Dedifferentiated amniotic fluid mesenchymal stem cell (primary cell): ENCODE measurements at regions not wholly inside any gene's neighbourhood (a gene's known extent, or its start where the extent isn't known, plus 50 kb on each side); places are given as distances from the start of the nearest gene placed in this dataset.

ENCODE experiments used
- DNase-seq: peaks from one replicate; pipeline ENCODE4 v3.0.0-alpha.2; 2016; ENCODE audit errors: extremely low spot score

GRCh38 chrX:46301903-46302302 is 243.3 kb downstream of the ZNF674 start:
- no peak for DNase-seq

DNA sequence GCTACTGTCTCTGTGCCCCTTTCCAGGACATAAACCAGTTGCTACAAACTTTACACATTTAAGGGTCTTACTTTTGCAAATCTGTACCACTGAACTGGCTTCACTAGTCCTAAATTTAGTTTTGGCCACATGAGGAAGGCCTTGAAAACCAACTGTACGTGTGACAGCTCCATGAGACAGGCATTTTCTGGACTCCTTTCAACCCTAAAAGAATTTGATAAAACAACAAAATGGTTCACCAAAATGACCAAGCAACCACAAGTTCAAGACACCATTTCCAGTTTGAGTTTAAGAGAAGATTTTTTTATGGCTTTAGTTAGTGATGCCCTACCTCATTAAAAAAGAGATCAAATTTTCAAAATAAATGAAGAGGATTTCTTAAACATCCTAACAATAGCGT is 246.4 kb downstream of the ZNF674 start:
- DNase-seq, result peak; percentile 30

DNA sequence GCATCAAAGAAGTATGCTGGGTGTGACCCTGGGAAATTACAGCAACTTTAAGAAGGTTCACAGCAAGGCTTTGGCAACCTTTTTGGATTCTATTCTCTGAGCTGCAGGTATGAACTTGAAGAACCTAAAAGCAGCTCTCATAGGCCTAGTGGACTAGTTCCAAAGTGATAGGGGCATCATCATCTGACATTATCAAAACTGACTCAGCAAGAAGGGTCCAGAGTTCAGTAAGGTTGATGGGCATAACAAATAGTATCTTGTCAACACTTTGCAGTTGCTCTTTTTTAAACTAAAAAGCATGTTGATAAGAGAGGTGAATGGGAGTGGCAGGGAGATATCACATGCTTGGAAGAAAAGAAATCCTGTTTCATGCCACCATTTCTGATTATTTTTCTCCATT is 249.3 kb downstream of the ZNF674 start:
- DNase-seq, result no peak

DNA sequence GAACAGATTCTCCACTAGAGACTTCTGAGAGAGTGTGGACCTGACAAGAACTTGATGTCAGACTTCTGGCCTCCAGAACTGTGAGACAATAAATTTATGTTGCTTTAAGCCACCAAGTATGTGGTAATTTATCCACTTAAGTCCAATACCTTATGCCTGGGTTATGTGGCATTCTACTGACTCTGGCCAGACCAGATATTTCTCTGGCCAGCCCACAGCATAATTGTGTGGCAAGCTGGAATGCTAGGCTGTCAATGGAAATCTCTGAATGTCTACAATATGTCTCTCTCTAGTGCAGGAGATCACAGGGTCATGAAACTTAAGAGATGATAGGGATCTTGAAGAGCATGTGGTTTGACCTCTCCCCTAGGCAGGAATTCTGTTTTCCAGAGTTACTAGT is 251.0 kb downstream of the ZNF674 start:
- no peak for DNase-seq

DNA sequence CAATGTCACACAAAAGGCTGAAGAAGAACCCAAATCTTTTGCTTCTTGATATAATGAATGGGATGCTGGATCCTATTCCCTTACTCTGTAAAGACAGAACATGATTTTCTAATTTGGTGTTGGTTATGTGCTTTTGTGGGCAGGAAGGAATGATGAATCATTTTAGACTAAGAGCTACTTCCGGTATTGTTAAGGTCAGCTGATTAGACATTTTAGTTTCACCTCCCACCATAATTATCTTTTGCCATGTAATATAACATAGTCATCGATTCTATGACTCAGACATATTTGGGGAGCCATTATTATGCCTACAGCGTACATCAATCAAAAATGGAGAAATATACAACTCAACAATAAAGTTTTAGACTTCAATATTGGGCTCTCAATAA is 265.3 kb downstream of the ZNF674 start:
- DNase-seq, result no peak

GRCh38 chrX:46279214-46279924 is 265.9 kb downstream of the ZNF674 start:
- no peak for DNase-seq

DNA sequence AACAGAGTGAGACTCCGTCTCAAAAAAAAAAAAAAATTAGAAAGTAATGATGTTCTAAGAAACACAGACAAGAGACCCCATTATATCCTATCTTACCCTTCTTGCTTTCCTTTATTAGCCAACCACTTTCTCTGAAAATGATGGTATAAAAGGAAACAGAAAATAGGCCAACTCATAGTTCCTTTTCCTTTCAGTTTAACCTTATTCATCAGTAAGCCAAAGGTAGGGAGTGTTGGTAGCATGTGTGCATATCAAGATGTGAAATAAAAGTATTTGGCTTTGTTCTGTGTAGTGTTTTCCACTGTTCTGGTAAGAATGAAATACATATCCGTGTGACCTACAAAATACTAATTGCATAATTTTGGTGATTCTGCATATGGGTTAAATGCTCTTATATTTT is 266.6 kb downstream of the ZNF674 start:
- no peak for DNase-seq

DNA sequence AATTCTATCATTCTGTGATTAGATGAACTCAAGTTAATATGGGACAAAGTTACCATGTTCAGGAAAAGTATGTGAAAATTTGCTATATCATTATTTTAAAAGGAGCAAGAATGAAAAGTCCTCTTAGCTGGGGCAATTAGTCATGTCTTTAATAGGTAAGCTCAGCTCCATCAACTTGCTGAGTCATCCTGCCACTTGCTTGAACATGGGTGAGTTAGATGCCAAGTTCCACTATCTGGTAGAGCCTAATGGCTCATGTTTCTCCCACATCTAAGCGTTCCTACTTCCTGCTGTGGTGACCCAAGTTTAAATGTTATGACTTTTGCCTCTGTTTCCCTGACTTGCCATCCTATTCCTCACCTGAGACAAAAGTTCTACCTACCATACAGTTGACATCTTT is 276.8 kb downstream of the ZNF674 start:
- DNase-seq, result no peak

DNA sequence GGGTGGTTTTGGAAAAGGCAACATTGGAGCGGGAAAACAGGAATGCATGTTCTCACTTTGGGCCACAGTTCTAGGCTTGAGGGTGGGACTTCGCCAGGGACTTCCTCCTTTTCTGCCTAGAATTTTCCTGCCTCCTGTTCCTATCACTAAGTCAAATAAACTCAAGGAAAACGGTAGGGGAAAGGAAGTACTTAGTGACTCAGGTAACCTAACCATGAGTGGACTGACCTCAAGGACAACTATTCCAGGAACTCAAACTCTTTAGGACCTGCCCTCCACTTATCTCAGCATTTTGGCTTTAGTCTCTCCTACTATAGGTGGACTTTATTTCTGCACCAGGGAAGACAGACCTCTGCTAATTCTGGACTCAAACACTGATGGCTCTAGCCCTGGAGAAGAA is 281.7 kb downstream of the ZNF674 start:
- DNase-seq, result no peak

GRCh38 chrX:46262304-46262703 is 282.9 kb downstream of the ZNF674 start:
- no peak for DNase-seq

DNA sequence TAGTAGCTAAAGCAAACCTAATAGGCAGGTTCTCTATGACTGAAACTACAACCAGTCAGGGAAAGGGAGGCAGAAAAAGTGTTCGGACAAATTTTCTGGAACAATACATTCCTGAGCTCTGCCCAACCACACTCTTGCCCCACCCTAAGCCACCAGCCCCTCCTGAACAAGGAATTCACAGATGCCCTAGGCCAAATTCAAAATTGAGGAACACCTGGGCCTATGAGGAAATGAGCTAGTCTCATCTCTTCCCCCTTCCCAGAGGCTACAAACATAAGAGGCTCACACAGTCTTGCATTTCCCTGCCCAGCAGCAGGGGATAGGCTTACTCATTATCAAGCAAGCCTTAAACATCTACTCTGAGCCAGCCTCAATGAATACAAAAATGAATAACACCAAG is 284.7 kb downstream of the ZNF674 start:
- DNase-seq, result no peak

- no peak for DNase-seq
Measured at GRCh38 chrX:46258356-46258755, 286.9 kb downstream of the ZNF674 start.

- DNase-seq, result no peak
Measured at GRCh38 chrX:46257451-46257879, 287.8 kb downstream of the ZNF674 start.

DNA sequence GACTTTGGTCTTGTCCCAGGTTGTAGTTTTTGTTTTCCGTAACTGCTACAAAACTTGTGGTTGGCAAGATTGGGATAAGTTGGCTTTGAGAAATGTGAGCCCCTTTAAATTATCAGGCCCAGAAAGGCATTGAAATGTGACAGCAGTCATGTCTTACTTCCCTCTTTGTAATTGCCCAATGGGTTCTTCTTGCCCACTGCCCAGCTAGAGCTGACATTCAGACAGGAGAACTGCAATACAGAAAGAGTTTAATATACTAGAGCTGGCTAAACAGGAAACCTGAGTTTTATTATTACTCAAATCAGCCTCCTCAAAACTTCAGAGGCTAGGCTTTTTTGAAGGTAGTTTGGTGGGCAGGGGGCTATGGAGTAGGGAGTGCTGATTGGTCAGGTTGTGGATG is 288.3 kb downstream of the ZNF674 start:
- DNase-seq, result no peak

DNA sequence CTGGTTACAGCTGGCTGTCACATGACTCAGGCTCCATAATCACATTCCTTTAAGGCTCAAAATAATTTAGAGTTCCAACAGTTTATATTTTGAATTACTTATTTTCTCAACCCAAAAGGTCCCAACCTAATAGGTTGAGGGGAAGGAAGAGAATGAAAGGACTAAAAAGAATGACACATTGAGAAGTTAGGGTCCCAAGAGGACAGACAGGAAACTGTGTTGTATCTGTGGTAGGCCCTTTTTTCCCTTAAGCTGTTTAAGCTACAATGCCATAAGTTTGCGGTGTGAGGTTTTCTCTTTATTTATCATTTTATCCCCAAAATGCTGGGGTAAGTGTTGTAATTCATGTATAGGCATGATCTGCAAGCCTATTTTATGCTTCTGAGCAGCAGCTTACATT is 290.2 kb downstream of the ZNF674 start:
- DNase-seq, result no peak

- DNase-seq, result no peak
Measured at GRCh38 chrX:46254641-46255040, 290.6 kb downstream of the ZNF674 start.

GRCh38 chrX:46251755-46252154 is 293.5 kb downstream of the ZNF674 start:
- DNase-seq, result no peak

GRCh38 chrX:46250151-46250550 is 295.1 kb downstream of the ZNF674 start:
- no peak for DNase-seq

DNA sequence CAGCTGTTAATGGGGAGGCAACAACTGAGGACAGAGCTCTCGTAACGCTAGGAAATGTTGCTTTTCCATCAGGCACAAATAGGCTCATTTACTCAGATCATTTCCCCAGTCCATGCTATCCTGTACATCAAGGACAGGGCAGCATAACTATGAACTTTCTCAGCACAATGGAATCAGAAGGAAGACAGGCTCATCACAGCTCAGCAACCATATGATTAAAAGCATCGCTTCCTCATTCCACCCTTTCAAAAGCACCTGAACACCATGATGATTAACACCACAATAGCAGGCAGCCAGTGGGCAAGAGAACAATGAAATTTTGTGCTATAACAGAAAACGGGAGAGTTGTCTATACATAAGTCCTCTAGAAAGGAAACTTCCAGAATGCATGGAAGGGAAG is 297.8 kb downstream of the ZNF674 start:
- no peak for DNase-seq

- no peak for DNase-seq
Measured at GRCh38 chrX:46244451-46244850, 300.8 kb downstream of the ZNF674 start.

DNA sequence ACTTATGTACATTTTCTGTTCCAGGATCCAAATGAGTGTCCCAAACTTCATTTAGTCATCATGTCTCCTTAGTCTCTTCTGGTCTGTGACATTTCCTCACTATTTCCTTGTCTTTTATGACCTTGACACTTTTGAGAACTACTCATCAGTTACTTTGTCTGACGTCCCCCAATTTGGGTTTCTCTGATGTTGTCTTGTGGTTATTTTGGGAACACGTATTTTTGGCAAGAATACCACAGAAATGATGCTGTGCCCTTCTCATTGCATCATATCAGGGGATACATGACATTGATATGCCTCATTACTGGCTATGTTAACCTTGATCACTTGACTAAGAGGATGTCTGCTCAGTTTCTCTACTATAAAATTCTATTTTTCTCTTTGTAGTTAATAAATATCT is 308.8 kb downstream of the ZNF674 start:
- DNase-seq, result no peak

GRCh38 chrX:46235778-46236177 is 309.4 kb downstream of the ZNF674 start:
- DNase-seq, result no peak

GRCh38 chrX:46234775-46235174 is 310.4 kb downstream of the ZNF674 start:
- no peak for DNase-seq

GRCh38 chrX:46228389-46228788 is 316.8 kb downstream of the ZNF674 start:
- no peak for DNase-seq
